Progenitor cell of endocrine pancreas (in vitro differentiated cells): ENCODE measurements at regions not wholly inside any gene's neighbourhood (a gene's known extent, or its start where the extent isn't known, plus 50 kb on each side); places are given as distances from the start of the nearest gene placed in this dataset.

ENCODE experiments used
- DNase-seq: peaks from one replicate; pipeline ENCODE4 v3.0.0; 2021; ENCODE audit warnings: low spot score; ENCODE audit not compliant: unreplicated experiment
- H3K27ac Mint-ChIP-seq: 2 replicates; pipeline ENCODE4 v1.8.0; 2021; ENCODE audit warnings: mild to moderate bottlenecking, moderate library complexity, mixed read lengths
- H3K27me3 Mint-ChIP-seq: 2 replicates; pipeline ENCODE4 v1.8.0; 2021; ENCODE audit warnings: mixed read lengths
- H3K36me3 Mint-ChIP-seq: 2 replicates; pipeline ENCODE4 v1.8.0; 2022; ENCODE audit warnings: mixed read lengths; ENCODE audit not compliant: insufficient read depth
- H3K4me1 Mint-ChIP-seq: 2 replicates; pipeline ENCODE4 v1.8.0; 2021; ENCODE audit warnings: low read depth, mixed read lengths
- H3K4me3 Mint-ChIP-seq: 2 replicates; pipeline ENCODE4 v1.8.0; 2021; ENCODE audit warnings: low read depth, mild to moderate bottlenecking, moderate library complexity, mixed read lengths
- H3K9me3 Mint-ChIP-seq: 2 replicates; pipeline ENCODE4 v1.8.0; 2021; ENCODE audit warnings: low read depth, mixed read lengths
- TF ChIP-seq, protein P1 (sequence below): fragments of 200-600 bp; sonication (generic); IDR thresholded peaks from one replicate; pipeline ENCODE4 v1.5.0; 2021; ENCODE audit warnings: antibody characterized with exemption, mild to moderate bottlenecking; ENCODE audit not compliant: unreplicated experiment

DNA sequence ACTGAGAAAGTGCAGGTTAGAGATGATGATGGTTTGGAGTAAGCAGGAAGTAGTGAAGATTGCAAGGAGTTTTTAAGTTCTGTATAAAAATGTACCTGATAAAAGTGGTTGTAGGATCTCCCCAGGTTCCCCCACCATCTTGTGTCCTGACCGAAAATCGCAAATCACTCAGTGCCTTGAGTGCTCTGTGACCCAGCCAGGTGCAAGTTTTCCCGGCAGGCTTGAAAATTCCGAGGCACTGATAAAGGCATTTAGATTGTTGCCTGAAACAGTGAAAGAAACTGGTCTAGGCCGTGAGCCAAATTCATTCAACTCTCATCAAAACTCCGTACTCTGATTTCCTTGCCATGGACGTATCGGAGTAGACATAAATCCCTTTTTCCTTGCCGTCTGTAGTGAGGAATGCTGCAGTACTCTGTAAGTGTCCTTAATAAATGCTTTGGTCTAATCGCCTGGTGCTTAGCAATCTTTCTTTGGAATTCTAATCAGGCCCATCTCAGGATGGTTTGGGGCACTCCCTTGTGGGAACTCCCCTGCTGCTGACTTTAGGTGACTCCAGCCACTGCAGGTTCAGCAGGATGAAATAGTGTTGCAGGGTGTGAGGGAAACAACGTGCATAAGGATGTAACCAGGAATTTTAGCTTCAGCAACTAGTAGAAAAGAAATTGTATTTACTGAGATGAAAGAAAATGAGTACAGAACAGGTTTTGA, 1199.8 kb upstream of the MAP3K7 start:
- Mint-ChIP-seq H3K27me3 (no peaks in the 10 kb centered on the region), H3K4me1 (peaks cover 8% of the 10 kb centered on the region), H3K36me3 (no peaks in the 10 kb centered on the region), H3K27ac (no peak overlapping the region), H3K4me3 (no peak overlapping the region), H3K9me3 (peaks cover 3% of the 10 kb centered on the region)
- TF ChIP-seq, protein P1, sequence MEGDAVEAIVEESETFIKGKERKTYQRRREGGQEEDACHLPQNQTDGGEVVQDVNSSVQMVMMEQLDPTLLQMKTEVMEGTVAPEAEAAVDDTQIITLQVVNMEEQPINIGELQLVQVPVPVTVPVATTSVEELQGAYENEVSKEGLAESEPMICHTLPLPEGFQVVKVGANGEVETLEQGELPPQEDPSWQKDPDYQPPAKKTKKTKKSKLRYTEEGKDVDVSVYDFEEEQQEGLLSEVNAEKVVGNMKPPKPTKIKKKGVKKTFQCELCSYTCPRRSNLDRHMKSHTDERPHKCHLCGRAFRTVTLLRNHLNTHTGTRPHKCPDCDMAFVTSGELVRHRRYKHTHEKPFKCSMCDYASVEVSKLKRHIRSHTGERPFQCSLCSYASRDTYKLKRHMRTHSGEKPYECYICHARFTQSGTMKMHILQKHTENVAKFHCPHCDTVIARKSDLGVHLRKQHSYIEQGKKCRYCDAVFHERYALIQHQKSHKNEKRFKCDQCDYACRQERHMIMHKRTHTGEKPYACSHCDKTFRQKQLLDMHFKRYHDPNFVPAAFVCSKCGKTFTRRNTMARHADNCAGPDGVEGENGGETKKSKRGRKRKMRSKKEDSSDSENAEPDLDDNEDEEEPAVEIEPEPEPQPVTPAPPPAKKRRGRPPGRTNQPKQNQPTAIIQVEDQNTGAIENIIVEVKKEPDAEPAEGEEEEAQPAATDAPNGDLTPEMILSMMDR, result no peak
- no peak for DNase-seq

DNA sequence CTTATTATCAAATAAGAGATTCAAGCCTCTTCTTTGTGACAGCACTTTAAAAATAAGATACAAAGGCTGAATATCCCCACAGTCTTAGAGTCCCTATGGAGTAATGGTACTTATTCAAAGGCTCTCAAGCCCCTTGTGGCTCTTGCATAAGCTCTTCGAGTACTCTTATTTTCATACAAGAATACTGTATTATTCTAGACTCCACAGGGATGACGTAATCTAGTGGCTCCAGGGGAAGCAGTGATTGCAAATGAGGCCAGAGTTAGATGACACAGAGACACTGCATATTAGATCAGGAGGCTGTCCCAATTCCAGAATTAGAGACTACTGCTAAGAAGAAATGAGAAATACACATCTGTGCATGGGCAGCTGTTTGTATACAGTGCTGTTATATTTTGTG, 1195.9 kb upstream of the MAP3K7 start:
- Mint-ChIP-seq H3K36me3 (no peaks in the 10 kb centered on the region), H3K9me3 (peaks cover 3% of the 10 kb centered on the region), H3K27me3 (no peaks in the 10 kb centered on the region), H3K4me3 (no peak overlapping the region), H3K4me1 (peaks cover 2% of the 10 kb centered on the region), H3K27ac (no peak overlapping the region)
- TF ChIP-seq, protein P1, result no peak
- no peak for DNase-seq

DNA sequence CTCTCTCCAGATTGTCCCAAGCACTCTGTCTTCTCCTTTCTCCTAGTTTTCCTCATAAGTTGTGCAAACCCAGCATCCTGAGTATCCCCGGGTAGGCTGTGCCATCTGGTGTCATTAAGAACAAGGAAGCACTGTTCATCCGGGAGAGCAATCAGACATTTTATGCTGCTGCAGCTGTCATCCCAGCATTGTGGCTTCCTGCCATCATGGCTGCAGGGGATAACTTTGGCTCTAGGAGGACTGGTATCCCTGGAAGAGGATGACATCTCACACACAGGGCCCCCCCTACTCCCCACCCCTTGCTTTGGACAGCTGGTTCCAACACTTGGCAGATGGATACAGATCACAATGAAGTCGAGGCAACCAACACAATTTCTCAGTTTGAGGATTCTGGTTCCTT, 1195.1 kb upstream of the MAP3K7 start:
- Mint-ChIP-seq H3K9me3 (peaks cover 3% of the 10 kb centered on the region), H3K4me3 (no peak overlapping the region), H3K4me1 (peaks cover 2% of the 10 kb centered on the region), H3K27ac (no peak overlapping the region), H3K27me3 (no peaks in the 10 kb centered on the region), H3K36me3 (no peaks in the 10 kb centered on the region)
- DNase-seq, result no peak
- TF ChIP-seq, protein P1, result no peak

- Mint-ChIP-seq H3K4me3 (no peak overlapping the region), H3K36me3 (peaks cover 2% of the 10 kb centered on the region), H3K4me1 (no peaks in the 10 kb centered on the region), H3K9me3 (peaks cover 15% of the 10 kb centered on the region), H3K27ac (no peak overlapping the region), H3K27me3 (no peaks in the 10 kb centered on the region)
- DNase-seq, result no peak
- TF ChIP-seq, protein P1, result no peak
These were observed 1193.4 kb upstream of the MAP3K7 start for GRCh38 chr6:91780270-91780669.

- Mint-ChIP-seq H3K9me3 (no peaks in the 10 kb centered on the region), H3K27me3 (no peaks in the 10 kb centered on the region), H3K36me3 (no peaks in the 10 kb centered on the region), H3K4me1 (no peaks in the 10 kb centered on the region), H3K27ac (no peak overlapping the region), H3K4me3 (no peak overlapping the region)
- TF ChIP-seq, protein P1, result no peak
- no peak for DNase-seq
These were observed 1174.7 kb upstream of the MAP3K7 start for GRCh38 chr6:91761621-91762020.
